OCI-LY7 (cell line): ENCODE measurements at regions not wholly inside any gene's neighbourhood (a gene's known extent, or its start where the extent isn't known, plus 50 kb on each side); places are given as distances from the start of the nearest gene placed in this dataset.

Experiments
- BruUV-seq: library from RNA; stranded (reverse); fragments of 400-500 nt; replicated peaks from 2 replicates; lab custom pipeline; 2021; lab: Mats Ljungman, UMichigan
- CTCF ChIA-PET: fragments of 300-600 bp; sonication (Branson Sonifier 250); formaldehyde crosslinking; loops from one replicate; lab custom pipeline; 2022; ENCODE audit warnings: antibody characterized with exemption; ENCODE audit not compliant: unreplicated experiment; lab: Charles Lee
- POLR2A ChIA-PET: fragments of 300-600 bp; sonication (Branson Sonifier 250); formaldehyde crosslinking; loops from one replicate; lab custom pipeline; 2022; ENCODE audit warnings: antibody characterized with exemption; lab: Charles Lee
- DNase-seq: peaks from one replicate; pipeline ENCODE4 v3.0.0-alpha.2; 2015; ENCODE audit warnings: low spot score
- H2AFZ ChIP-seq: fragments of 200-600 bp; sonication (generic), shearing (Covaris generic); 2 replicates; pipeline ENCODE4 v1.6.1; 2014; ENCODE audit warnings: mild to moderate bottlenecking, antibody characterized with exemption, low read length, moderate library complexity
- H3K27ac ChIP-seq: fragments of 200-600 bp; sonication (generic); 2 replicates; pipeline ENCODE4 v1.5.1; 2014; ENCODE audit warnings: mixed run types, low read depth, mild to moderate bottlenecking, moderate library complexity, low read length, inconsistent platforms; ENCODE audit not compliant: poor library complexity, severe bottlenecking
- H3K36me3 ChIP-seq: fragments of 200-600 bp; sonication (generic); 2 replicates; pipeline ENCODE4 v1.6.1; 2014; ENCODE audit warnings: mild to moderate bottlenecking, antibody characterized with exemption, low read length, moderate library complexity, mixed read lengths; ENCODE audit not compliant: insufficient read depth
- H3K4me1 ChIP-seq: fragments of 200-600 bp; sonication (generic); 2 replicates; pipeline ENCODE4 v1.5.1; 2014; ENCODE audit warnings: mild to moderate bottlenecking, low read length; ENCODE audit not compliant: insufficient read depth, poor library complexity, severe bottlenecking
- H3K4me2 ChIP-seq: fragments of 200-600 bp; sonication (generic); 2 replicates; pipeline ENCODE4 v1.6.1; 2014; ENCODE audit warnings: mild to moderate bottlenecking, low read length
- H3K4me3 ChIP-seq: fragments of 200-600 bp; sonication (generic); 2 replicates; pipeline ENCODE4 v1.5.1; 2014; ENCODE audit warnings: mild to moderate bottlenecking, low read depth, low read length; ENCODE audit not compliant: poor library complexity, severe bottlenecking
- H3K79me2 ChIP-seq: fragments of 200-600 bp; sonication (generic); 2 replicates; pipeline ENCODE4 v1.6.1; 2016; ENCODE audit warnings: low read depth, mild to moderate bottlenecking, low read length, moderate library complexity, mixed read lengths; ENCODE audit not compliant: insufficient read depth
- H3K9me2 ChIP-seq: fragments of 200-600 bp; sonication (generic); 2 replicates; pipeline ENCODE4 v1.6.1; 2016; ENCODE audit warnings: mild to moderate bottlenecking, low read length, mixed read lengths; ENCODE audit not compliant: insufficient read depth
- H3K9me3 ChIP-seq: fragments of 200-600 bp; sonication (generic); 2 replicates; pipeline ENCODE4 v1.6.1; 2014; ENCODE audit warnings: mild to moderate bottlenecking, mixed run types, low read length, mixed read lengths
- H4K20me1 ChIP-seq: fragments of 200-600 bp; sonication (generic); 2 replicates; pipeline ENCODE4 v1.6.1; 2014; ENCODE audit warnings: mild to moderate bottlenecking, antibody characterized with exemption, low read length, moderate library complexity, mixed read lengths; ENCODE audit not compliant: insufficient read depth
- CTCF ChIP-seq: fragments of 200-600 bp; sonication (generic); conservative IDR thresholded peaks from 2 replicates; pipeline ENCODE4 v1.5.1; 2014; ENCODE audit warnings: mild to moderate bottlenecking, antibody characterized with exemption, low read length, moderate library complexity, mixed read lengths
- EZH2phosphoT487 ChIP-seq: fragments of 200-600 bp; sonication (generic); IDR thresholded peaks from 2 replicates; pipeline ENCODE4 v1.6.1; 2018; ENCODE audit warnings: low read depth, borderline replicate concordance, mild to moderate bottlenecking, mixed run types, antibody characterized with exemption, low read length, moderate library complexity, mixed read lengths
- intact Hi-C: fragments of 100-400 bp; cut with micrococcal nuclease; formaldehyde crosslinking; loops from one replicate; pipeline ENCODE4 v1.10.0; 2022; ENCODE audit not compliant: unreplicated experiment

GRCh38 chr5:61730866-61731265 is 398.8 kb downstream of the ZSWIM6 start:
- ChIA-PET CTCF (no interaction called here), POLR2A (interaction anchor here (0.6 kb wide), 1 partner anchor 1406 kb away, joined by 3 read pairs; no protein-coding TSS in a partner anchor)
- Histone ChIP-seq H3K4me1 (no peaks in the 10 kb centered on the region), H3K27ac (no peak overlapping the region), H3K9me2 (no peaks in the 10 kb centered on the region), H3K4me3 (no peak overlapping the region), H2AFZ (no peak overlapping the region), H3K79me2 (no peaks in the 10 kb centered on the region), H3K9me3 (no peaks in the 10 kb centered on the region), H4K20me1 (no peaks in the 10 kb centered on the region), H3K4me2 (no peak overlapping the region), H3K36me3 (no peaks in the 10 kb centered on the region)
- no peak for DNase-seq
- intact Hi-C loops, result no loop called here
- no TSS peak for BruUV-seq
- no peak for TF ChIP-seq CTCF
- no peak for TF ChIP-seq EZH2phosphoT487

GRCh38 chr5:61731267-61731945 is 399.3 kb downstream of the ZSWIM6 start:
- CTCF ChIA-PET, result no interaction called here
- H3K79me2 ChIP-seq, result no peaks in the 10 kb centered on the region
- H3K36me3 ChIP-seq, result no peaks in the 10 kb centered on the region
- H3K27ac ChIP-seq, result no peak overlapping the region
- no peaks in the 10 kb centered on the region for H4K20me1 ChIP-seq
- TF ChIP-seq EZH2phosphoT487, result no peak
- no peak for TF ChIP-seq CTCF
- H3K9me2 ChIP-seq, result no peaks in the 10 kb centered on the region
- POLR2A ChIA-PET, result interaction anchor here (0.6 kb wide), 1 partner anchor 1406 kb away, joined by 3 read pairs; no protein-coding TSS in a partner anchor
- H3K9me3 ChIP-seq, result no peaks in the 10 kb centered on the region
- no TSS peak for BruUV-seq
- no peak overlapping the region for H2AFZ ChIP-seq
- intact Hi-C loops, result no loop called here
- H3K4me3 ChIP-seq, result no peak overlapping the region
- no peak overlapping the region for H3K4me2 ChIP-seq
- no peak for DNase-seq
- H3K4me1 ChIP-seq, result no peaks in the 10 kb centered on the region

GRCh38 chr5:61731946-61732314 is 399.9 kb downstream of the ZSWIM6 start:
- CTCF ChIA-PET, result no interaction called here
- Histone ChIP-seq H3K4me2 (no peak overlapping the region), H4K20me1 (no peaks in the 10 kb centered on the region), H3K9me2 (no peaks in the 10 kb centered on the region), H2AFZ (no peak overlapping the region), H3K36me3 (no peaks in the 10 kb centered on the region), H3K27ac (no peak overlapping the region), H3K4me3 (no peak overlapping the region), H3K79me2 (no peaks in the 10 kb centered on the region), H3K9me3 (no peaks in the 10 kb centered on the region), H3K4me1 (no peaks in the 10 kb centered on the region)
- TF ChIP-seq CTCF (no peak), EZH2phosphoT487 (no peak)
- intact Hi-C loops, result no loop called here
- DNase-seq, result no peak
- POLR2A ChIA-PET, result no interaction called here
- no TSS peak for BruUV-seq
